Esophagus squamous epithelium (tissue), 4 donors: ENCODE measurements at regions not wholly inside any gene's neighbourhood (a gene's known extent, or its start where the extent isn't known, plus 50 kb on each side); places are given as distances from the start of the nearest gene placed in this dataset.

ENCODE experiments used
- CTCF ChIP-seq, 6 experiments: fragments of 450-650 bp in 4 of 6; fragments of 200-600 bp in 2 of 6; sonication (generic) in 2 of 6; IDR thresholded peaks; one replicate each; pipeline ENCODE4 v1.5.1; 2016 to 2019; ENCODE audit warnings: antibody characterized with exemption in 6 of 6, mild to moderate bottlenecking in 4 of 6, moderate library complexity in 4 of 6
- POLR2A ChIP-seq, 4 donors: fragments of 450-650 bp; IDR thresholded peaks; one replicate each; pipeline ENCODE4 v1.6.1; 2017; ENCODE audit warnings: antibody characterized with exemption in 4 of 4, mild to moderate bottlenecking in 4 of 4, moderate library complexity in 3 of 4

GRCh38 chr5:71954329-71954728 is 152.9 kb upstream of the MAP1B start:
- TF ChIP-seq CTCF (IDR thresholded peaks at IDR 0.05) (no peak), POLR2A (IDR thresholded peaks at IDR 0.05) (no peak)
